A673 (cell line): ENCODE measurements at regions not wholly inside any gene's neighbourhood (a gene's known extent, or its start where the extent isn't known, plus 50 kb on each side); places are given as distances from the start of the nearest gene placed in this dataset.

Source experiments
- BruUV-seq: library from RNA; stranded (reverse); fragments of 400-500 nt; replicated peaks from 2 replicates; lab custom pipeline; 2021; lab: Mats Ljungman, UMichigan
- CTCF ChIA-PET: fragments of 300-600 bp; sonication (Branson Sonifier 250); formaldehyde crosslinking; loops from one replicate; lab custom pipeline; 2022; ENCODE audit warnings: antibody characterized with exemption; lab: Charles Lee
- POLR2A ChIA-PET: fragments of 300-600 bp; sonication (Branson Sonifier 250); formaldehyde crosslinking; loops from one replicate; lab custom pipeline; 2022; ENCODE audit warnings: antibody characterized with exemption; ENCODE audit not compliant: low non-redundant PET; lab: Charles Lee
- DNase-seq: peaks from one replicate; pipeline ENCODE4 v3.0.0-alpha.2; 2015; ENCODE audit warnings: low spot score
- H3K27ac ChIP-seq: fragments of 200-600 bp; sonication (generic); 2 replicates; pipeline ENCODE4 v1.5.1; 2016; ENCODE audit warnings: mixed run types, low read depth, mild to moderate bottlenecking, mixed read lengths, antibody characterized with exemption, low read length; ENCODE audit not compliant: poor library complexity, severe bottlenecking
- H3K27me3 ChIP-seq: fragments of 200-600 bp; sonication (generic); replicated peaks from 2 replicates; pipeline ENCODE4 v1.6.1; 2017; ENCODE audit warnings: mixed run types, low read depth, mild to moderate bottlenecking, mixed read lengths, antibody characterized with exemption, low read length; ENCODE audit not compliant: insufficient read depth, poor library complexity
- H3K36me3 ChIP-seq: fragments of 200-600 bp; sonication (generic); 2 replicates; pipeline ENCODE4 v1.6.1; 2016; ENCODE audit warnings: mixed run types, mild to moderate bottlenecking, mixed read lengths, antibody characterized with exemption, low read length; ENCODE audit not compliant: insufficient read depth, poor library complexity, severe bottlenecking
- H3K4me1 ChIP-seq: fragments of 200-600 bp; sonication (generic); 2 replicates; pipeline ENCODE4 v1.6.1; 2017; ENCODE audit warnings: mixed run types, mild to moderate bottlenecking, mixed read lengths, antibody characterized with exemption, low read length; ENCODE audit not compliant: insufficient read depth, poor library complexity, severe bottlenecking
- H3K4me3 ChIP-seq: fragments of 200-600 bp; sonication (generic); 2 replicates; pipeline ENCODE4 v1.5.1; 2016; ENCODE audit warnings: low read depth, mixed run types, mild to moderate bottlenecking, mixed read lengths, low read length; ENCODE audit not compliant: poor library complexity, severe bottlenecking
- H3K9me3 ChIP-seq: fragments of 200-600 bp; sonication (generic); 2 replicates; pipeline ENCODE4 v1.6.1; 2016; ENCODE audit warnings: mixed run types, low read depth, mild to moderate bottlenecking, mixed read lengths, antibody characterized with exemption, low read length; ENCODE audit not compliant: poor library complexity, severe bottlenecking
- EZH2 ChIP-seq: fragments of 200-600 bp; sonication (generic); IDR thresholded peaks from 2 replicates; pipeline ENCODE4 v1.6.1; 2017; ENCODE audit warnings: borderline replicate concordance, low read depth, mild to moderate bottlenecking, mixed read lengths, antibody characterized with exemption, low read length; ENCODE audit not compliant: poor library complexity, severe bottlenecking
- intact Hi-C: fragments of 100-400 bp; cut with micrococcal nuclease; formaldehyde crosslinking; loops from one replicate; pipeline ENCODE4 v1.10.0; 2022; ENCODE audit not compliant: unreplicated experiment
- TF ChIP-seq, protein P1 (sequence below): fragments of 300-800, 200-600 bp; sonication (generic); conservative IDR thresholded peaks from 2 replicates; pipeline ENCODE4 v1.5.1; 2017; ENCODE audit warnings: low read depth, mild to moderate bottlenecking, antibody characterized with exemption, low read length, moderate library complexity, mixed read lengths

DNA sequence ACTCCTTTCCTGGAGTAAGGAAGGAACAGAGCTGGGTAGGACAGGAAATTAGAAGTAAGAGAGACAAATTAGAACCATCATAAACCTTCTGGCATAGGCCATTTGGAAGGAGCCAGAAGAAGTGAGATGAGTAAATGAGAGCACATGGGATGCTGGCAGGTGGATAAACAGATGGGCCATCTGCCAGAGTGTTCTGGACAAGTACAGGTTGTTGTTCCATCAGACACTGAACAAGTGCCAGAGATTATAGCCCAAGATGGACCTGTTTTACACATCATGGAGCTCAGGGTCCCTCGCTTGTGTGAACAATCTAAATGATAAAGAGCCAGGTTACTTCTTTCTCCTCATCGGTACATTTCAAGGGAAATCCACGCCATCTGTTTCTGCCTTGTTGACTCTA, 200.3 kb downstream of the HHIPL2 start:
- DNase-seq = no peak
- no peaks in the 10 kb centered on the region for H3K9me3 ChIP-seq
- TF ChIP-seq, protein P1, sequence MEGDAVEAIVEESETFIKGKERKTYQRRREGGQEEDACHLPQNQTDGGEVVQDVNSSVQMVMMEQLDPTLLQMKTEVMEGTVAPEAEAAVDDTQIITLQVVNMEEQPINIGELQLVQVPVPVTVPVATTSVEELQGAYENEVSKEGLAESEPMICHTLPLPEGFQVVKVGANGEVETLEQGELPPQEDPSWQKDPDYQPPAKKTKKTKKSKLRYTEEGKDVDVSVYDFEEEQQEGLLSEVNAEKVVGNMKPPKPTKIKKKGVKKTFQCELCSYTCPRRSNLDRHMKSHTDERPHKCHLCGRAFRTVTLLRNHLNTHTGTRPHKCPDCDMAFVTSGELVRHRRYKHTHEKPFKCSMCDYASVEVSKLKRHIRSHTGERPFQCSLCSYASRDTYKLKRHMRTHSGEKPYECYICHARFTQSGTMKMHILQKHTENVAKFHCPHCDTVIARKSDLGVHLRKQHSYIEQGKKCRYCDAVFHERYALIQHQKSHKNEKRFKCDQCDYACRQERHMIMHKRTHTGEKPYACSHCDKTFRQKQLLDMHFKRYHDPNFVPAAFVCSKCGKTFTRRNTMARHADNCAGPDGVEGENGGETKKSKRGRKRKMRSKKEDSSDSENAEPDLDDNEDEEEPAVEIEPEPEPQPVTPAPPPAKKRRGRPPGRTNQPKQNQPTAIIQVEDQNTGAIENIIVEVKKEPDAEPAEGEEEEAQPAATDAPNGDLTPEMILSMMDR = no peak
- no peak for TF ChIP-seq EZH2
- H3K4me1 ChIP-seq = no peaks in the 10 kb centered on the region
- H3K27ac ChIP-seq = no peak overlapping the region
- POLR2A ChIA-PET = no interaction called here
- H3K4me3 ChIP-seq = no peak overlapping the region
- no peaks in the 10 kb centered on the region for H3K36me3 ChIP-seq
- H3K27me3 ChIP-seq = no peaks in the 10 kb centered on the region
- no TSS peak for BruUV-seq
- intact Hi-C loops = no loop called here
- CTCF ChIA-PET = no interaction called here

DNA sequence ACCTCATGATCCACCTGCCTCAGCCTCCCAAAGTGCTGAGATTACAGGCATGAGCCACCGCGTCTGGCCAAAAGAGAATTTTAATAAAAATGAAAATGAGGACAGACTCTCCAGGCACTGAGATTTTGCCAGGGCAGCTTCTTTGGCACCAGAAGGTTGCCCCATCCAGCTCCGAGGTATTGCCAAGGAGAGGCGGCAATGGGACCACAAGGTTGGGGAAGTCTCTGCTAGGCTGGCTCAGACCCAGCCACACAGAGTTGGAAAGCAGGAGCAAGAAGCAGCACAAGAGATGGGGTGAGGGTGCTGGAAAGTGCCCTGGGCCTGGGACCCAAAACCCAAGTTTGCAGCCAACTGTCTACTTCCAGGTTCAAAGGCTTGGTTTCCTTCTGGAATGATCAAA, 200.9 kb downstream of the HHIPL2 start:
- no peak overlapping the region for H3K4me3 ChIP-seq
- POLR2A ChIA-PET = no interaction called here
- CTCF ChIA-PET = no interaction called here
- intact Hi-C loops = no loop called here
- H3K27ac ChIP-seq = no peak overlapping the region
- no peaks in the 10 kb centered on the region for H3K9me3 ChIP-seq
- no peaks in the 10 kb centered on the region for H3K27me3 ChIP-seq
- H3K36me3 ChIP-seq = no peaks in the 10 kb centered on the region
- no TSS peak for BruUV-seq
- TF ChIP-seq EZH2 = no peak
- TF ChIP-seq, protein P1 = no peak
- no peak for DNase-seq
- no peaks in the 10 kb centered on the region for H3K4me1 ChIP-seq

DNA sequence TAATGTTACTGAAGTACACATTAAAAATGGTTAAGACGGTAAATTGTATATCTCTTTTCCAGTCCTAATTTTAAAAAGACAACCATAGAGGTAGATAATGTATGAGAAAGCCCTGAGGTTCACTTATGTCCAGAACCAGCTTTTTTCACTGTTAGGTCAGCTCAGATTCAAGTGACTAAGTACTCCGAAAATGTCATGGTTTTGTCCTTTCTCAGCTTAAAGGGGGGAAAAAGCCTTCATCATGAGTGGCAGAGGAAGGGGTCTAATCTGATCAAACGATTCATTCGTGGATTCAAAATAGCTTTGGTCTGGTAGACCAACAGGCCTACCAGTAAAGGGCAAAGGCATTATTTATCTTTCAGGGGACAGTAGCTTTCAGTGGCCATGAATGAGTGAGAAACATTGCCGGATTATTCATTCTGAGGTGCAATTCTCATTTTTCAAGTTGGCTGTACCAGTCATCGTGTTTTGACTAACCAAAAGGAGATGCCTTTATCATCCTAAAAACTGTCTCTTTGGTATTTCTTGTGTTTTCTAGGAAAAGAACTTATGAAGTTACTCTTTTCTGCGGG, 208.4 kb downstream of the HHIPL2 start:
- no peak for DNase-seq
- TF ChIP-seq EZH2 = no peak
- TF ChIP-seq, protein P1 = no peak
- H3K36me3 ChIP-seq = no peaks in the 10 kb centered on the region
- H3K27me3 ChIP-seq = no peaks in the 10 kb centered on the region
- no TSS peak for BruUV-seq
- H3K27ac ChIP-seq = no peak overlapping the region
- H3K9me3 ChIP-seq = no peaks in the 10 kb centered on the region
- POLR2A ChIA-PET = no interaction called here
- H3K4me1 ChIP-seq = no peaks in the 10 kb centered on the region
- intact Hi-C loops = no loop called here
- CTCF ChIA-PET = no interaction called here
- H3K4me3 ChIP-seq = no peak overlapping the region
